Neural progenitor cell (in vitro differentiated cells): ENCODE measurements at regions not wholly inside any gene's neighbourhood (a gene's known extent, or its start where the extent isn't known, plus 50 kb on each side); places are given as distances from the start of the nearest gene placed in this dataset.

Experiments used
- DNase-seq: peaks from one replicate; pipeline ENCODE4 v3.0.0-alpha.2; 2016; ENCODE audit warnings: low spot score
- H2AFZ ChIP-seq: fragments of 200-600 bp; sonication (generic); replicated peaks from 2 replicates; pipeline ENCODE4 v1.6.1; 2016; ENCODE audit warnings: antibody characterized with exemption
- H3F3A ChIP-seq: fragments of 200-600 bp; sonication (generic); 2 replicates; pipeline ENCODE4 v1.6.1; 2016; ENCODE audit warnings: antibody characterized with exemption, low read depth
- H3K27ac ChIP-seq: fragments of 200-600 bp; sonication (generic); 2 replicates; pipeline ENCODE4 v1.5.1; 2016; ENCODE audit warnings: mild to moderate bottlenecking
- H3K27me3 ChIP-seq: fragments of 200-600 bp; sonication (generic); 2 replicates; pipeline ENCODE4 v1.6.1; 2016; ENCODE audit warnings: mild to moderate bottlenecking, moderate library complexity
- H3K36me3 ChIP-seq: fragments of 200-600 bp; sonication (generic); 2 replicates; pipeline ENCODE4 v1.5.1; 2016
- H3K4me1 ChIP-seq: fragments of 200-600 bp; sonication (generic); 2 replicates; pipeline ENCODE4 v1.6.1; 2016; ENCODE audit warnings: mixed run types
- H3K4me2 ChIP-seq: fragments of 200-600 bp; sonication (generic); 2 replicates; pipeline ENCODE4 v1.6.1; 2016
- H3K4me3 ChIP-seq: fragments of 200-600 bp; sonication (generic); 2 replicates; pipeline ENCODE4 v1.5.1; 2016
- H3K79me2 ChIP-seq: fragments of 200-600 bp; sonication (generic); 2 replicates; pipeline ENCODE4 v1.6.1; 2016; ENCODE audit warnings: low read depth
- H3K9ac ChIP-seq: fragments of 200-600 bp; sonication (generic); 2 replicates; pipeline ENCODE4 v1.6.1; 2016
- H3K9me3 ChIP-seq: fragments of 200-600 bp; sonication (generic); 2 replicates; pipeline ENCODE4 v1.5.1; 2016; ENCODE audit warnings: low read depth
- H4K20me1 ChIP-seq: fragments of 200-600 bp; sonication (generic); 2 replicates; pipeline ENCODE4 v1.6.1; 2016; ENCODE audit warnings: low read depth
- H3K27ac Mint-ChIP-seq: 3 replicates; pipeline ENCODE4 v1.8.0; 2021; ENCODE audit warnings: mixed read lengths
- H3K27me3 Mint-ChIP-seq: 2 replicates; pipeline ENCODE4 v1.8.0; 2022; ENCODE audit warnings: low read depth, mild to moderate bottlenecking, inconsistent platforms, moderate library complexity, mixed read lengths; ENCODE audit not compliant: insufficient read depth
- H3K36me3 Mint-ChIP-seq: 3 replicates; pipeline ENCODE4 v1.8.0; 2021; ENCODE audit warnings: mixed read lengths
- H3K4me1 Mint-ChIP-seq: 3 replicates; pipeline ENCODE4 v1.8.0; 2021; ENCODE audit warnings: mixed read lengths
- H3K4me3 Mint-ChIP-seq: 3 replicates; pipeline ENCODE4 v1.8.0; 2021; ENCODE audit warnings: mild to moderate bottlenecking, moderate library complexity, mixed read lengths
- H3K9me3 Mint-ChIP-seq: 3 replicates; pipeline ENCODE4 v1.8.0; 2020; ENCODE audit warnings: mixed read lengths
- CTCF ChIP-seq: fragments of 200-600 bp; sonication (generic); IDR thresholded peaks from 2 replicates; pipeline ENCODE4 v1.5.1; 2017; ENCODE audit warnings: antibody characterized with exemption, mild to moderate bottlenecking
- EZH2 ChIP-seq: fragments of 200-600 bp; sonication (generic); IDR thresholded peaks from 2 replicates; pipeline ENCODE4 v1.6.1; 2017; ENCODE audit warnings: antibody characterized with exemption, mild to moderate bottlenecking, moderate library complexity
- EZH2phosphoT487 ChIP-seq: fragments of 200-600 bp; sonication (generic); IDR thresholded peaks from 2 replicates; pipeline ENCODE4 v1.6.1; 2017; ENCODE audit warnings: antibody characterized with exemption

GRCh38 chr5:92518318-92518904 is 1062.6 kb downstream of the NR2F1-AS1 start:
- no peak overlapping the region for H3K4me3 Mint-ChIP-seq
- H2AFZ ChIP-seq = peak overlapping the region; percentile 89

GRCh38 chr5:92514896-92515295 is 1066.1 kb downstream of the NR2F1-AS1 start:
- Histone ChIP-seq H3K4me1 (no peaks in the 10 kb centered on the region), H3F3A (no peaks in the 10 kb centered on the region), H3K36me3 (no peaks in the 10 kb centered on the region), H3K79me2 (no peaks in the 10 kb centered on the region), H3K9me3 (peaks cover 11% of the 10 kb centered on the region), H3K27ac (no peak overlapping the region), H3K4me2 (no peak overlapping the region), H4K20me1 (no peaks in the 10 kb centered on the region), H2AFZ (no peak overlapping the region), H3K4me3 (no peak overlapping the region), H3K27me3 (no peaks in the 10 kb centered on the region), H3K9ac (no peak overlapping the region)
- peaks cover 6% of the 10 kb centered on the region for H3K27me3 Mint-ChIP-seq
- peaks cover 4% of the 10 kb centered on the region for H3K36me3 Mint-ChIP-seq
- no peak overlapping the region for H3K4me3 Mint-ChIP-seq
- no peak overlapping the region for H3K27ac Mint-ChIP-seq
- no peak for TF ChIP-seq CTCF
- no peak for TF ChIP-seq EZH2
- TF ChIP-seq EZH2phosphoT487 = no peak
- H3K4me1 Mint-ChIP-seq = no peaks in the 10 kb centered on the region
- H3K9me3 Mint-ChIP-seq = peaks cover 21% of the 10 kb centered on the region
- no peak for DNase-seq

More at GRCh38 chr5:92518318-92518904, 1062.6 kb downstream of the NR2F1-AS1 start:
- Histone ChIP-seq H4K20me1 (no peaks in the 10 kb centered on the region), H3K36me3 (no peaks in the 10 kb centered on the region), H3K79me2 (no peaks in the 10 kb centered on the region), H3K9me3 (no peaks in the 10 kb centered on the region), H3K4me2 (no peak overlapping the region), H3F3A (no peaks in the 10 kb centered on the region), H3K9ac (no peak overlapping the region), H3K4me1 (no peaks in the 10 kb centered on the region), H3K27me3 (no peaks in the 10 kb centered on the region), H3K27ac (no peak overlapping the region), H3K4me3 (no peak overlapping the region)
- peak; percentile 63 for TF ChIP-seq CTCF
- no peak for TF ChIP-seq EZH2
- H3K27ac Mint-ChIP-seq = no peak overlapping the region
- H3K27me3 Mint-ChIP-seq = peaks cover 3% of the 10 kb centered on the region
- H3K4me1 Mint-ChIP-seq = no peaks in the 10 kb centered on the region
- peak; percentile 46 for DNase-seq
- H3K9me3 Mint-ChIP-seq = peaks cover 9% of the 10 kb centered on the region
- H3K36me3 Mint-ChIP-seq = no peaks in the 10 kb centered on the region

- Mint-ChIP-seq H3K27ac (no peak overlapping the region), H3K9me3 (peaks cover 31% of the 10 kb centered on the region), H3K27me3 (peaks cover 2% of the 10 kb centered on the region), H3K4me3 (no peak overlapping the region), H3K36me3 (peaks cover 8% of the 10 kb centered on the region), H3K4me1 (no peaks in the 10 kb centered on the region)
- H3K4me2 ChIP-seq = no peak overlapping the region
- no peak for DNase-seq
- no peaks in the 10 kb centered on the region for H3K36me3 ChIP-seq
- no peaks in the 10 kb centered on the region for H3K27me3 ChIP-seq
- no peaks in the 10 kb centered on the region for H3K4me1 ChIP-seq
- TF ChIP-seq CTCF (no peak), EZH2 (no peak), EZH2phosphoT487 (no peak)
- H3K79me2 ChIP-seq = no peaks in the 10 kb centered on the region
- no peaks in the 10 kb centered on the region for H4K20me1 ChIP-seq
- H3F3A ChIP-seq = no peaks in the 10 kb centered on the region
- peaks cover 11% of the 10 kb centered on the region for H3K9me3 ChIP-seq
- no peak overlapping the region for H3K27ac ChIP-seq
- H3K9ac ChIP-seq = no peak overlapping the region
- H2AFZ ChIP-seq = no peak overlapping the region
- no peak overlapping the region for H3K4me3 ChIP-seq
These were observed 1068.0 kb downstream of the NR2F1-AS1 start for GRCh38 chr5:92513067-92513466.
